Natural killer cell (primary cell): ENCODE measurements at regions not wholly inside any gene's neighbourhood (a gene's known extent, or its start where the extent isn't known, plus 50 kb on each side); places are given as distances from the start of the nearest gene placed in this dataset.

Experiments used
- ATAC-seq, 3 donors: fragments of 150-1000 bp in 2 of 3; fragments of 200-7000 bp in 1 of 3; cut with Tn5 transposase; 1 replicate in 1 of 3; 2 replicates in 2 of 3; pipeline ENCODE4 v1.10.0; 2021; ENCODE audit warnings: mild to moderate bottlenecking in 2 of 3, moderate library complexity in 2 of 3
- DNase-seq, 2 donors: peaks; one replicate each; pipeline versions ENCODE4 v3.0.0 to v3.0.0-alpha.2; 2013 to 2021; ENCODE audit warnings: mixed read lengths in 1 of 2
- H3K27ac ChIP-seq: one replicate; pipeline ENCODE4 v1.5.1; 2013; ENCODE audit warnings: mild to moderate bottlenecking, low read length
- H3K27me3 ChIP-seq: one replicate; pipeline ENCODE4 v1.6.1; 2013; ENCODE audit warnings: low read length; ENCODE audit not compliant: control insufficient read depth, insufficient read depth
- H3K36me3 ChIP-seq: one replicate; pipeline ENCODE4 v1.6.1; 2013; ENCODE audit warnings: low read length; ENCODE audit not compliant: control insufficient read depth, insufficient read depth
- H3K4me1 ChIP-seq: one replicate; pipeline ENCODE4 v1.6.1; 2013; ENCODE audit warnings: low read length; ENCODE audit not compliant: control insufficient read depth, insufficient read depth
- H3K4me3 ChIP-seq: one replicate; pipeline ENCODE4 v1.5.1; 2013; ENCODE audit warnings: low read length
- H3K9me3 ChIP-seq: one replicate; pipeline ENCODE4 v1.6.1; 2013; ENCODE audit warnings: low read length; ENCODE audit not compliant: control insufficient read depth, insufficient read depth
- H3K27ac Mint-ChIP-seq, 2 donors: one replicate each; pipeline ENCODE4 v1.8.0; 2022; ENCODE audit warnings: mild to moderate bottlenecking in 2 of 2, mixed read lengths in 2 of 2, moderate library complexity in 1 of 2
- H3K27me3 Mint-ChIP-seq, 2 donors: one replicate each; pipeline ENCODE4 v1.8.0; 2022; ENCODE audit warnings: low read depth in 2 of 2, mixed read lengths in 2 of 2
- H3K36me3 Mint-ChIP-seq: one replicate; pipeline ENCODE4 v1.8.0; 2022; ENCODE audit warnings: mixed read lengths
- H3K4me1 Mint-ChIP-seq, 2 donors: one replicate each; pipeline ENCODE4 v1.8.0; 2022; ENCODE audit warnings: mixed read lengths in 2 of 2
- H3K4me3 Mint-ChIP-seq: one replicate; pipeline ENCODE4 v1.8.0; 2022; ENCODE audit warnings: mild to moderate bottlenecking, moderate library complexity, mixed read lengths
- H3K9me3 Mint-ChIP-seq, 2 donors: one replicate each; pipeline ENCODE4 v1.8.0; 2022; ENCODE audit warnings: mixed read lengths in 2 of 2
- CTCF ChIP-seq: fragments of 200-600 bp; IDR thresholded peaks from one replicate; pipeline ENCODE4 v1.8.0; 2022; ENCODE audit warnings: antibody characterized with exemption
- WGBS: methylation state at CpG from one replicate; pipeline ENCODE4 v1.1.7; 2013; ENCODE audit warnings: missing lambda C conversion rate; ENCODE audit not compliant: insufficient coverage; 5-methylcytosine and 5-hydroxymethylcytosine counted together
- intact Hi-C: fragments of 100-400 bp; cut with micrococcal nuclease; formaldehyde crosslinking; loops from one replicate; pipeline ENCODE4 v1.14.2; 2022

GRCh38 chr18:30361864-30362540 is 680.5 kb downstream of the DSC3 start:
- no peaks in the 10 kb centered on the region for H3K4me1 ChIP-seq
- no peak overlapping the region for H3K27ac ChIP-seq
- H3K27me3 ChIP-seq: no peaks in the 10 kb centered on the region
- Mint-ChIP-seq H3K27me3 (no peaks in the 10 kb centered on the region), H3K4me1 (no peaks in the 10 kb centered on the region), H3K9me3 (peaks cover 4 to 5% of the 10 kb centered on the region in 2 donors), H3K36me3 (no peaks in the 10 kb centered on the region), H3K27ac (no peak overlapping the region), H3K4me3 (no peak overlapping the region)
- no peak for TF ChIP-seq CTCF
- DNase-seq: no peak
- intact Hi-C loops: no loop called here
- no peak overlapping the region for H3K4me3 ChIP-seq
- peaks cover 3% of the 10 kb centered on the region for H3K9me3 ChIP-seq
- WGBS: 92% methylated on average over 11 of the region's 11 CpGs
- no peak for ATAC-seq
- H3K36me3 ChIP-seq: no peaks in the 10 kb centered on the region

GRCh38 chr18:30359521-30359920 is 683.0 kb downstream of the DSC3 start:
- H3K36me3 Mint-ChIP-seq: no peaks in the 10 kb centered on the region
- Histone ChIP-seq H3K36me3 (no peaks in the 10 kb centered on the region), H3K27ac (no peak overlapping the region), H3K27me3 (no peaks in the 10 kb centered on the region), H3K4me3 (no peak overlapping the region), H3K4me1 (no peaks in the 10 kb centered on the region), H3K9me3 (peaks cover 3% of the 10 kb centered on the region)
- H3K9me3 Mint-ChIP-seq: peaks cover 4 to 5% of the 10 kb centered on the region in 2 donors
- H3K27me3 Mint-ChIP-seq: no peaks in the 10 kb centered on the region
- ATAC-seq (no peak), DNase-seq (no peak)
- 39% methylated on average over 2 of the region's 3 CpGs for WGBS
- no peak overlapping the region for H3K4me3 Mint-ChIP-seq
- no peaks in the 10 kb centered on the region for H3K4me1 Mint-ChIP-seq
- intact Hi-C loops: no loop called here
- no peak overlapping the region for H3K27ac Mint-ChIP-seq
- TF ChIP-seq CTCF: no peak

GRCh38 chr18:30358555-30358954 is 684.0 kb downstream of the DSC3 start:
- intact Hi-C loops: no loop called here

More at GRCh38 chr18:30358555-30358954, 684.0 kb downstream of the DSC3 start:
- H3K36me3 Mint-ChIP-seq: no peaks in the 10 kb centered on the region
- Histone ChIP-seq H3K27me3 (no peaks in the 10 kb centered on the region), H3K4me1 (no peaks in the 10 kb centered on the region), H3K27ac (no peak overlapping the region), H3K4me3 (no peak overlapping the region), H3K9me3 (peaks cover 3% of the 10 kb centered on the region), H3K36me3 (no peaks in the 10 kb centered on the region)
- H3K27me3 Mint-ChIP-seq: no peaks in the 10 kb centered on the region
- H3K27ac Mint-ChIP-seq: no peak overlapping the region
- no peak overlapping the region for H3K4me3 Mint-ChIP-seq
- ATAC-seq (no peak), DNase-seq (no peak)
- no peaks in the 10 kb centered on the region for H3K4me1 Mint-ChIP-seq
- H3K9me3 Mint-ChIP-seq: peaks cover 4 to 5% of the 10 kb centered on the region in 2 donors
- no peak for TF ChIP-seq CTCF
